DND-41 (cell line): ENCODE measurements at regions not wholly inside any gene's neighbourhood (a gene's known extent, or its start where the extent isn't known, plus 50 kb on each side); places are given as distances from the start of the nearest gene placed in this dataset.

Experiments
- CTCF ChIP-seq: IDR thresholded peaks from 2 replicates; pipeline ENCODE4 v1.5.1; 2012; ENCODE audit warnings: borderline replicate concordance, low read length, moderate library complexity, mild to moderate bottlenecking; ENCODE audit not compliant: poor library complexity, severe bottlenecking; ENCODE audit errors: extremely low read depth
- EZH2 ChIP-seq: IDR thresholded peaks from 3 replicates; pipeline ENCODE4 v1.6.1; 2012; ENCODE audit warnings: borderline replicate concordance, low read depth, mild to moderate bottlenecking, moderate library complexity, low read length, inconsistent platforms; ENCODE audit not compliant: severe bottlenecking

- TF ChIP-seq CTCF (no peak), EZH2 (no peak)
These were observed 491.9 kb downstream of the MID1IP1 start for GRCh38 chrX:39293203-39293602.
